ENCODE measurements at regions not wholly inside any gene's neighbourhood (a gene's known extent, or its start where the extent isn't known, plus 50 kb on each side); places are given as distances from the start of the nearest gene placed in this dataset.

- dilution Hi-C loops (cut with HindIII; ENCODE audit: low sequenced_read_pairs, unreplicated experiment), result no loop called here
- Histone ChIP-seq H2BK5ac (ENCODE audit: low read depth, low read length, poor library complexity, severe bottlenecking) (no peak overlapping the region), H3K4me1 (ENCODE audit: control insufficient read depth, insufficient read depth, low read length) (peaks cover 2% of the 10 kb centered on the region; the same call in 1 of the 2 replicates), H4K8ac (ENCODE audit: low read depth in 2 of 2, low read length in 2 of 2) (no peak overlapping the region), H3K9me3 (ENCODE audit: control insufficient read depth, insufficient read depth, low read length) (no peaks in the 10 kb centered on the region), H4K20me1 (ENCODE audit: insufficient read depth, low read length) (no peaks in the 10 kb centered on the region), H3K9me1 (ENCODE audit: insufficient read depth, low read length) (no peaks in the 10 kb centered on the region), H3K4me2 (ENCODE audit: low read depth, low read length) (no peak overlapping the region), H2AK9ac (replicated peaks; ENCODE audit: low read depth, low read length, poor library complexity) (no peak overlapping the region), H3K14ac (replicated peaks; ENCODE audit: low read depth, low read length) (no peak overlapping the region), H3K4me3 (ENCODE audit: insufficient read depth, low read depth, low read length) (no peak overlapping the region), H3K4ac (ENCODE audit: low read depth, low read length) (no peak overlapping the region), H3K27me3 (ENCODE audit: control insufficient read depth, insufficient read depth, low read length) (peaks cover 24% of the 10 kb centered on the region), H2BK20ac (ENCODE audit: low read depth, low read length) (no peak overlapping the region), H2BK120ac (ENCODE audit: low read depth, low read length) (no peak overlapping the region), H3K79me1 (ENCODE audit: low read depth in 1 of 2, low read length in 2 of 2) (no peaks in the 10 kb centered on the region), H3K18ac (ENCODE audit: low read depth, low read length) (no peak overlapping the region), H3K23ac (ENCODE audit: low read depth, low read length) (no peak overlapping the region), H2BK15ac (ENCODE audit: low read depth, low read length) (no peak overlapping the region), H4K5ac (ENCODE audit: low read depth, low read length) (no peak overlapping the region), H3K56ac (ENCODE audit: extremely low read depth, insufficient read depth, low read length) (no peak overlapping the region), H4K91ac (ENCODE audit: insufficient read depth, low read depth, low read length) (no peak overlapping the region), H3K36me3 (ENCODE audit: control insufficient read depth, insufficient read depth, low read length) (no peaks in the 10 kb centered on the region), H3K9ac (ENCODE audit: low read depth, low read length) (no peak overlapping the region), H3K27ac (ENCODE audit: insufficient read depth, low read length) (no peak overlapping the region), H2AFZ (replicated peaks; ENCODE audit: low read length, poor library complexity) (no peak overlapping the region), H2AK5ac (ENCODE audit: low read depth, low read length) (no peak overlapping the region)
- TF ChIP-seq CEBPB (IDR thresholded peaks at IDR 0.05; ENCODE audit: low read depth, low read length) (no peak), CHD1 (IDR thresholded peaks at IDR 0.05; ENCODE audit: low read depth, low read length) (no peak), FOS (IDR thresholded peaks at IDR 0.05; ENCODE audit: low read depth, low read length) (no peak), ELK1 (IDR thresholded peaks at IDR 0.05; ENCODE audit: borderline replicate concordance, low read depth, low read length) (no peak), RCOR1 (IDR thresholded peaks at IDR 0.05; ENCODE audit: insufficient replicate concordance, low read length) (no peak), CTCF (conservative IDR thresholded peaks at IDR 0.05; ENCODE audit: low read depth, low read length) (no peak), RFX5 (IDR thresholded peaks at IDR 0.05; ENCODE audit: low read depth, low read length) (no peak), POLR2A (IDR thresholded peaks at IDR 0.05; ENCODE audit: low read depth, low read length) (no peak), RAD21 (IDR thresholded peaks at IDR 0.05; ENCODE audit: low read length) (no peak), MXI1 (IDR thresholded peaks at IDR 0.05; ENCODE audit: borderline replicate concordance, low read depth, low read length) (no peak), MAZ (IDR thresholded peaks at IDR 0.05; ENCODE audit: borderline replicate concordance, low read depth, low read length) (no peak), USF2 (IDR thresholded peaks at IDR 0.05; ENCODE audit: low read depth, low read length) (no peak), BHLHE40 (IDR thresholded peaks at IDR 0.05; ENCODE audit: low read depth, low read length) (no peak), SMC3 (IDR thresholded peaks at IDR 0.05; ENCODE audit: low read depth, low read length) (no peak), NFE2L2 (IDR thresholded peaks at IDR 0.05; ENCODE audit: low read depth, low read length) (no peak), MAFK (IDR thresholded peaks at IDR 0.05; ENCODE audit: low read depth, low read length) (no peak)
- WGBS, 2 experiments (ENCODE audit: extremely low coverage in 2 of 2, insufficient read length in 1 of 2), result no CpG with 5 or more reads among the region's 3 CpGs
- DNase-seq, result no peak
- BruUV-seq (replicated peaks), result no TSS peak
- intact Hi-C loops (cut with micrococcal nuclease), result no loop called here
- no peak for ATAC-seq (ENCODE audit: low read depth)
- CTCF ChIA-PET, result no interaction called here
- in situ Hi-C loops (cut with MboI; ENCODE audit: low sequenced_read_pairs), result no loop called here
- POLR2A ChIA-PET (ENCODE audit: unreplicated experiment), result no interaction called here
These were observed 80.4 kb upstream of the JAZF1 start for GRCh38 chr7:28260969-28261368.

Data from IMR-90 (cell line).